NCI-H1930 (cell line): ENCODE measurements at regions not wholly inside any gene's neighbourhood (a gene's known extent, or its start where the extent isn't known, plus 50 kb on each side); places are given as distances from the start of the nearest gene placed in this dataset.
"Not testable (repeated sequence)": the region's sequence is repeated elsewhere in the genome, so short reads cannot be mapped to it uniquely, and the experiment has no call there.

ENCODE experiments used
- DNase-seq, 2 experiments: peaks; one replicate each; lab custom pipeline; 2025; lab: John Stamatoyannopoulos, UW

GRCh38 chr13:81031996-81032395 is 691.1 kb upstream of the SPRY2 start:
- DNase-seq: no peak

GRCh38 chr13:81025091-81025490 is 684.2 kb upstream of the SPRY2 start:
- DNase-seq: no peak

GRCh38 chr13:81021284-81021840 is 680.4 kb upstream of the SPRY2 start:
- no peak for DNase-seq

GRCh38 chr13:81020010-81020409 is 679.1 kb upstream of the SPRY2 start:
- DNase-seq: no peak

- DNase-seq: no peak
Measured at GRCh38 chr13:81018936-81019335, 678.0 kb upstream of the SPRY2 start.

- DNase-seq: peak; percentile 18 to 31
Measured at GRCh38 chr13:81017513-81018152, 676.7 kb upstream of the SPRY2 start.

GRCh38 chr13:81012031-81012430 is 671.1 kb upstream of the SPRY2 start:
- no peak for DNase-seq

- no peak for DNase-seq
Measured at GRCh38 chr13:81001828-81002385, 661.0 kb upstream of the SPRY2 start.

- not testable (repeated sequence) for DNase-seq
Measured at GRCh38 chr13:80998603-80999002, 657.7 kb upstream of the SPRY2 start.

- DNase-seq: no peak
Measured at GRCh38 chr13:80989747-80990146, 648.8 kb upstream of the SPRY2 start.

- DNase-seq: no peak
Measured at GRCh38 chr13:80989241-80989640, 648.3 kb upstream of the SPRY2 start.

GRCh38 chr13:80988391-80989151 is 647.6 kb upstream of the SPRY2 start:
- DNase-seq: peak in 1 of 2 experiments; percentile 26

- DNase-seq: peak; percentile 5 to 24
Measured at GRCh38 chr13:80979035-80979641, 638.2 kb upstream of the SPRY2 start.

- no peak for DNase-seq
Measured at GRCh38 chr13:80977168-80977567, 636.2 kb upstream of the SPRY2 start.

GRCh38 chr13:80975903-80976302 is 635.0 kb upstream of the SPRY2 start:
- DNase-seq: no peak

GRCh38 chr13:80973721-80974120 is 632.8 kb upstream of the SPRY2 start:
- no peak for DNase-seq

GRCh38 chr13:80972857-80973478 is 632.0 kb upstream of the SPRY2 start:
- no peak for DNase-seq

- no peak for DNase-seq
Measured at GRCh38 chr13:80965097-80965496, 624.2 kb upstream of the SPRY2 start.

GRCh38 chr13:80962855-80963254 is 621.9 kb upstream of the SPRY2 start:
- peak; percentile 28 to 37 for DNase-seq

GRCh38 chr13:80962173-80962572 is 621.2 kb upstream of the SPRY2 start:
- no peak for DNase-seq

GRCh38 chr13:80957019-80957655 is 616.2 kb upstream of the SPRY2 start:
- DNase-seq: no peak

- no peak for DNase-seq
Measured at GRCh38 chr13:80955501-80955900, 614.6 kb upstream of the SPRY2 start.
